Tibial nerve (tissue), 3 donors: ENCODE measurements at regions not wholly inside any gene's neighbourhood (a gene's known extent, or its start where the extent isn't known, plus 50 kb on each side); places are given as distances from the start of the nearest gene placed in this dataset.
"Not testable (repeated sequence)": the region's sequence is repeated elsewhere in the genome, so short reads cannot be mapped to it uniquely, and the experiment has no call there.

ENCODE experiments used
- POLR2A ChIP-seq, 2 donors: fragments of 450-650 bp; IDR thresholded peaks; one replicate each; pipeline ENCODE4 v1.6.1; 2017; ENCODE audit warnings: antibody characterized with exemption in 2 of 2, mild to moderate bottlenecking in 2 of 2, moderate library complexity in 2 of 2
- TF ChIP-seq, protein P1 (sequence below), 5 experiments: fragments of 200-600 bp in 3 of 5; fragments of 450-650 bp in 2 of 5; sonication (generic) in 3 of 5; IDR thresholded peaks; one replicate each; pipeline ENCODE4 v1.5.1; 2016 to 2019; ENCODE audit warnings: antibody characterized with exemption in 5 of 5, mild to moderate bottlenecking in 3 of 5, moderate library complexity in 2 of 5

DNA sequence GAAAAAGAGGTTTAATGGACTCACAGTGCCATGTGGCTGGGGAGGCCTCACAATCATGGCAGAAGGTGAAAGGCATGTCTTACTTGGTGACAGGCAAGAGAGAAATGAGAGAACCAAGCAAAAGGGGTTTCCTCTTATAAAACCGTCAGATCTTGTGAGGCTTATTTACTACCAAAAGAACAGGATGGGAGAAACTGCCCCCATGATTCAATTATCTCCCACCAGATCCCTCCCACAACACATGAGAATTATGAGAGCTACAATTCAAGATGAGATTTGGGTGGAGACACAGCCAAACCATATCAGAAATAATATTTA is 340.8 kb upstream of the TBC1D5 start:
- TF ChIP-seq POLR2A (IDR thresholded peaks at IDR 0.05), result not testable (repeated sequence)
- TF ChIP-seq, protein P1, sequence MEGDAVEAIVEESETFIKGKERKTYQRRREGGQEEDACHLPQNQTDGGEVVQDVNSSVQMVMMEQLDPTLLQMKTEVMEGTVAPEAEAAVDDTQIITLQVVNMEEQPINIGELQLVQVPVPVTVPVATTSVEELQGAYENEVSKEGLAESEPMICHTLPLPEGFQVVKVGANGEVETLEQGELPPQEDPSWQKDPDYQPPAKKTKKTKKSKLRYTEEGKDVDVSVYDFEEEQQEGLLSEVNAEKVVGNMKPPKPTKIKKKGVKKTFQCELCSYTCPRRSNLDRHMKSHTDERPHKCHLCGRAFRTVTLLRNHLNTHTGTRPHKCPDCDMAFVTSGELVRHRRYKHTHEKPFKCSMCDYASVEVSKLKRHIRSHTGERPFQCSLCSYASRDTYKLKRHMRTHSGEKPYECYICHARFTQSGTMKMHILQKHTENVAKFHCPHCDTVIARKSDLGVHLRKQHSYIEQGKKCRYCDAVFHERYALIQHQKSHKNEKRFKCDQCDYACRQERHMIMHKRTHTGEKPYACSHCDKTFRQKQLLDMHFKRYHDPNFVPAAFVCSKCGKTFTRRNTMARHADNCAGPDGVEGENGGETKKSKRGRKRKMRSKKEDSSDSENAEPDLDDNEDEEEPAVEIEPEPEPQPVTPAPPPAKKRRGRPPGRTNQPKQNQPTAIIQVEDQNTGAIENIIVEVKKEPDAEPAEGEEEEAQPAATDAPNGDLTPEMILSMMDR (IDR thresholded peaks at IDR 0.05), result not testable (repeated sequence)
